Suppressor macrophage treated with lipopolysaccharide for 4 hours (primary cell): ENCODE measurements at regions not wholly inside any gene's neighbourhood (a gene's known extent, or its start where the extent isn't known, plus 50 kb on each side); places are given as distances from the start of the nearest gene placed in this dataset.

Source experiments
- DNase-seq: peaks from one replicate; pipeline ENCODE4 v3.0.0-alpha.2; 2020

DNA sequence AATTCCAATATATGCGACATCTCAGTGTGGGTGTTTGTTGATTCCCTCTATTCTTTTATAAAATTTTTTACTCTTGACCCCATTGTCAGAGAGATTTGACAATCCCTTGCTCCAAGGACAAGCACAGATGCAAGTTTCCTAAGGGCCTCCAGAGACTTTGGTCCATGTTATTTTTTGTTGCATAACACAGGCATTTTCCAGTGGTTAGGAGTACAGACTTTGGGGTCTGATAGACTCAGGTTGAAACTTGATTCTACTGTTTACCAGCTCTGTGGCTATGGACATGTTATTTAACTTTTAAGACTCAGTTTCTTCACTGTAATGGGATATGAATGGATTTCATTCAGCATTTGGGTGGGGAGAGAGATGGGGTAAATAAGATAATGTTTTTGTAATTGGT lies 361.3 kb downstream of the ENC1 start:
- DNase-seq = no peak

DNA sequence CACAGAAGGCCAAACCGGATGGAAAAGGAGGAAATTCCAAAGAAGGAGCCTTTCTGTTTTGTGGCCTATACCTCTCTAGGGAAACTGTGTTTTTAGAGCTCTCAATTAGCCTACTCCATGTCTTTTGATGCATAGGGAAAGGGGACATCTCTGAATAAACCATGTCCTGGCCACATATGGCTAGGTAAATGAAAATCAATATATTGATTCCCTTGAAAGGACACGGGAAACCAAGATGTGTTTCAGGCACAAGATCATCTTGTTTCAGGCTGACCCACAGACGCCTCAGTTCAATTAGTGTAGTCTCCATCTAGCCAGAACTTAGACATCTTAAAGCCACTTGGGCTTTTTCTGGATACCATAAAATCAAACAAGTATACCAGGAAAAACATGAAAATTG lies 363.1 kb downstream of the ENC1 start:
- no peak for DNase-seq

DNA sequence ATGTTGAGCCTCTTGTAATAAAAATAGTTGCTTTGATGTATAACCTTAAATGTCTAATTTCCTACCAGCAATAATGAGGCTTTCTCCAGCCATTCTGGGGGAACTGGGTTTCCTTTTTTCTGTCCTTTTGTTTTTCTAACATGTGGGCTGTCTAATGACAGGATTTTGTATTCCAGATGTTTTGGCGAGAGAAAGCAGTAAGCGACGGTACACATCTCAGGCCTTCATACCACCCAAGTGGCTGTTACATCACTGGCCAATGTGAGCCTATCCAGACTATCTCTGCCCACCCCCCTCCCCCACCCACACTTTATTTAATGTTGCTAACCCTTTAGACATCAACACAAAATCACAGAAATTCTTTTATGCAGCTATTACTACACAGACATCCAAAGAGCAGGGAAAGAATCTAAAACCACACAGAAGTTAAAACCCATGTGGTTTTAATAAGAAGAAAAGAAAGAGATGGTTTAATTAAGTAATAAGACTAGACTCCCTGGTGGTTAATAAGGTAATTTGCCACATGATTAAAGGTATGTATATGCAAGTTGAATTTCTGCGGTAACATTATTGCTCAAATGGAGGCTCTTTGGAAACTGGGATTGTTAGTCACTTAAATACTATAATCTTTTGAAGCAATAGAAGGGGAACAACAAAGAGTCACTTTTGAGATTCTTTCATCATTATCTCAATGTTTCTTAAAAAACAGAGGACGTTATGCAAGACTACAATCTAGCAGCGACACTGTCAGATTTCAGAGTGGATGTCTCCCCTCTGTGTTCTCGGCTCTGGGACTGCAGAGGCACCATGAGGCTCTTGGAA lies 365.1 kb downstream of the ENC1 start:
- peak; percentile 79 for DNase-seq

DNA sequence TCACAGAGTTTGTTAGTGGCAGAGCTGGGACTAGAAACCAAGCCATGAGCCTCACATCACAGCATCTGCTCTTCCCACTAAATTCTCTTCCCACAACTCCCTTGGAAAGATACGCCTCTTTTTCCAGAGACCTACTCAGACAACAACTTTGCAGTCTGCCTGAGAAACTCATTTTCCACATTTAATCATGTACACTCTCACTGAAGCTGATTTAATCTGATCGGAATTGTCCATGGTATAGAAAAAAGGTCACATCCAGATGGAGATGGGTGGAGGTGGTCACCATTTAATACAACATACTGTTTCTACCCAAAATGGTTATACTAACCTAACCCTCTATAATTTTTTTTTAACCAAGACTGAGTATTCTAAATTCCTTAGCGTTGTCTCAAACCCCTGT lies 366.2 kb downstream of the ENC1 start:
- DNase-seq = no peak

DNA sequence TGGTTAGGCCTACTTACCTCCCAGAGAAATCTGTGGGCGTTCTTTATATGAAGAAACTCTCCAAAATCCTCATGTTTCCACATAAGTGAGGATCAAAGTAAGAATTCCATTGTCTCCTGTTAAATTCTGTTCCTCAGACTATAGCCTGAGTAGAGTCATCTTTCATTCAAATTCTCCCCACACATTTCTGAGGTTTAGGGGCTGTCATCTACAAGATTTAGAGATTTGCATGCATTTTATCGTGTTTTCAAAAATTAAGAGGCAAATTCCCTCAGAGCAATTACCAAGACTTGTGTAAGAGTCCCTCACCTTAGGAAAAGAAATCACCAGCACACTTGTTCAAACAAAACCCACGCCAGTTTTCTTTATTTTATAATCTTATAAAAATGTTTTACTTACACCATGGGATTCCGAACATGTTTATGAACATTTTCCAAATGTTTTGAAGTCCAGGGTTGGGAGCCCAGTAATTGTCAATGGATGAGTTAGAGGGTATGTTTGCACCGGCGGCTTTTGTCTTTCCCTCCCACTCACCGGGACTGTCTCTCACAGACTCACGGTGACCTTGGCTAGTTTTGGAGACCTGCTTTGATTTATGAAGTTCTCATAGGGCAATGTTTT lies 367.6 kb downstream of the ENC1 start:
- DNase-seq = no peak

DNA sequence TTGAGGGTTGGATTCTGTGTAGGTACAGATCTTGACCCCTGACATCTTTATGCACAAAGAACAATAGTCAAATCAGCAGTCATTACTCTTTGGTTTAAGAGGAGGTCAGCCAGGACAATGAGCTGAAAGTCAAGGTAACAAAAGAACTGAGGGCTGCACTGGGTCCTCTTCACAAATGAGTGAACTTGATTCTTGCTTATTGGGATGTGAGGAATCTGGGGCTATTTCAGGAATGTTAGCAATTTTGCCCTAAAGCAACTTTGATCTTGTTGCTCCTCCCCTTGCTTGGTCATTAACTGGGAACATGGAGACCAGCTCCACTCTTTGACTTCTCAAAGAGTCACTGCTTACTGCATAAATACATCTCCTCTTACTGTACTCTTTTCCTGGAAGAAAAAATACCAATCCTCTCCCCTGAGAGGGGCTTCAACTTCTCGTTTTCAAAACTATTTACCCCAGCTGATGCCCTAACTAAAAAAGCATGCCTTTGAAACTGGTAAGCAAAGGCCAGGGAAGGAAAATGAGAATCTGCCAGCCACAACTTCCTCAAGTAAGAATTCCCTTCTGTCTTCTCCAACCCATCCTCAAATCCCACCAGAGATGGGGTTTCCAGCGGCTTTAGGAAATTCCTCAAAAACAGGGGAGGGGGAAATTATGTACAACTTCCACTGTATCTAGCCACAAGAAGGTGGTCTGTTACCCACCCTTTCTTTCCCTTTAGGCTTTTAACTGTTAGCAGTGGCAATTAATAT lies 368.3 kb downstream of the ENC1 start:
- no peak for DNase-seq

DNA sequence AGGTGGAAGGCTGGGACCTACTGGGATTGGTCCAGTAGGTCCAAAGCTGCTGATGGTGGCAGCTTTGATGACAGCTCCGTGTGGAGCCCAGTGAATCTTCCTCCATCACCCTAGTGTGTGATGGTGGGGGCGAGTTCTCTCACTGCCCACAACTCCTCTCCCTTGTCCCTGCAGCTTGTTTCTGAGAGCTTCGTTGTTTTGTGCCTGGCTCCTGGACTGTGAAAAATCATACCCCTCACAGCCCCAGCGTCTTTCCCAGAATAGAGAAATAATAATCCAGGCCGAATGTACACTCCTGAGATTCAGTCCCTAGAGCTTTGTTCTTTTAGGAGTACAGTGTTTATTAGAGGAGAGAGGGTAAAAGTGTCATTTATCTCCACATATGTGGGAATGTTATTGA lies 372.2 kb downstream of the ENC1 start:
- no peak for DNase-seq

DNA sequence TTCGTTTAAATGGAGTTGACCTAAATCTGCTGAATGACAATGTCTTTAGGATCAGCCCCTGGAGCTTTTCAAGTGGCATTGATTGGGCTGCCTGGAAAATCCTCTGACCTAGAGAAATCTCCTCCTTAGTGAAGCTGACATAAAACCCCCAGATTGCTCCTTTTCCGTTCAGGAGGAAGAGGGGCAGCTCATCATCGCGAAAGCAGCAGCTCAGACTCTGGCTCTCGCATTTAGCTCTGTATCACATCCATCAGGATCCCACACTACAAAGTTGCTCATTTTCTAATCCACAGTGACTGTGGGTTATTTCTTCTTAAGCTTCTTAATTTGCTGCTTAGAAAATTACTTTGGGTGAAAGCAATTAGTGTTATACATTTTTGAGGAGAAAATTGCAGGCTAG lies 373.7 kb downstream of the ENC1 start:
- DNase-seq = no peak

DNA sequence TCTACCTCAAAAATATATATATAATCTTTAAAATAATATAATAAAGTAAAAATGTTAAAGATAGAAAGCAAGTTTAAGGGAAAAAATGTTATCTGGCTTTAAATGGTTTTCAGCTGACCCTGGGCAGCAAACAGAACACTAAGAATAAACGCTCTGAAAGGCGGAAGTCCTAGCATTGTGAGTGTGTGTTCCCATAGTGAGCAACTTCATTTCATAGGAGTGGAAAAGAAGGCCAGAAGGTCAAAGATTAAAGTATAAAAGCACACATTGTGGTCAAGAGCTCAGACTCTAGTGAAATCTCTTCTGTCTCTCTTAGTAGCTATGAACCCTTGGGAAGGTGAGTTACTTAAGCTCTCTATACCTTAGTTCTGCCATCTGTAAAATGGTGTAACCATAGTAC lies 374.4 kb downstream of the ENC1 start:
- DNase-seq = no peak

DNA sequence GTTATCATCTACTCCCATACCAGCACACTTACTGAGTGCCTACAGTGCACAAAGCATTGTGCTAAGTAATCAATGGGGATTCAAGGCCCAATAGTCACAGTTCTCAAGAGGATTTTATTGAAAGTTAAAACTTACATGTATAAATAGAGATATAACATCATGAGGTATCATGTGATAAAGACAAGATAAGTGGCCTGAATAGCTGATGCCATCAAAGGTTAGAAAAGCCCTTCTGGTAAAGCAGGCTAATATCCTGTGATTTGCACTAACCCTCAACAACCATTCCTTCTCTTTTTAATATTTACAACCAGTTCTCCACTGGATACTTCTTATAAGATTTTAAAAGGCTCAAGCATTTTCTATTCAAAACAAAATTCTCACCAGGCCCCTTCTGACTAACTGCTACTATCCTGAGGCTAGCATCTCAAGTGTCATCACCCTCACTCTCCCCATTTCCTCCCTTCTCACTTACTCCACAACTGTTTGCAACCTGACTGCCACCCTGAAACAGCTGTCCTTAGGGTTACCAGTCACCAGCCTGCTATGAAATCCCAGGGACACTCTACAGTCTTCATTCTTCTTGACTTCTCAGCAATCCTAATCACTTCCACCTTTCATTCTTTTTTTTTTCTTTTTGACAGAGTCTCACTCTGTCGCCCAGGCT lies 377.9 kb downstream of the ENC1 start:
- DNase-seq = no peak

DNA sequence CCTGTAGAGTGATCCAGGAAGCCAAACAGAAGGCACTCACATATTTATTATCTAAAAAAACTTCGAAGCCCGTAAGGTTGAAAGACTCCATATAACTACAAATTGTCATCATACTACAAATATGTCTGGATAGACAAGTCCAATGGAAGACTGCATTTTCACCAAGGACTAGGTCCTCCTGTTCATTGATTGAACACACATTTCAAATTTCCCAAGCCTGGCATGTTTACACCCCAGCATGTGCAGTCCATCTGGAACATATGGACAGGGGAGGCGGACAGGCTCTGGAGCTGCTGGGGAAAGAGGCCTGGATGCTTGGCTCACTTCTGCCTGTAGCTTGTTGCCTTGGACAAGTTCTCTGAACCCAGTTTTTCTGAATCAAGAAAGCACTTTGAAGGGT lies 378.7 kb downstream of the ENC1 start:
- no peak for DNase-seq

DNA sequence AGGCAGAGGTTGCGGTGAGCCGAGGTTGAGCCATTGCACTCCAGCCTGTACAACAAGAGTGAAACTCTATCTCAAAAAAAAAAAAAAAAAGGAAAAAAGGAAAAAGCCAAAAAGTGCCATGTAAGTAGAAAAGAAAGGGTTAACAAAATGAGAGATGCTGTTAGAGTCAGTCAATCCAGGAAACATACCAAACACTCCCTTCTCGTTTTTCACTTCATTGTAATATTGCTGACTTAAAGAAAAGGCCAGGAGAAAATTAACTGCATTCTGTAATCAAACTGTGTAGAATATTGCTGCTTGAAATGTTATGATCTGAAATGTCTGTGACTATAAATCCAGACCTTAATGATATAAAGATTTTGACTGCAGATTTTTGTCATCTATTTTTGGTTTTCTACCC lies 379.1 kb downstream of the ENC1 start:
- no peak for DNase-seq

DNA sequence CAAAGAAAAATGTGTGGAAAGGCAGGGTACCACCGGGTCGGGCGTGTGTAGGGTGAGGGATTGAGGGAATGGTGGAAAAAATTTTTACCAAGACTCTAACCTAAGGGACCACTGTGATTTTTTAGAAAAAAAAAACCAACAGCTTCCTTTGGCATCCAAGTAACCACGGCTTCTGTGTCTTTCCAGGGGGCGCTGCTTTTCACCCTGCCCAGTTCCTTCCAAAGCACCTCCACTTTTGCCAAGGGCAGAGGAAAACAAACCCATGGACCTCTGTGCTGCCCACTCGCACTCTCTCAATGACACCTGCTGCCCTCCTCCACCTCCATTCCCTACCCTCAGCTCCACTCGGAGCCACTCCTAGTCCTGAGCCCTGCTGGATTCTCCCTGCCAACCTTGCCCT lies 381.0 kb downstream of the ENC1 start:
- no peak for DNase-seq

DNA sequence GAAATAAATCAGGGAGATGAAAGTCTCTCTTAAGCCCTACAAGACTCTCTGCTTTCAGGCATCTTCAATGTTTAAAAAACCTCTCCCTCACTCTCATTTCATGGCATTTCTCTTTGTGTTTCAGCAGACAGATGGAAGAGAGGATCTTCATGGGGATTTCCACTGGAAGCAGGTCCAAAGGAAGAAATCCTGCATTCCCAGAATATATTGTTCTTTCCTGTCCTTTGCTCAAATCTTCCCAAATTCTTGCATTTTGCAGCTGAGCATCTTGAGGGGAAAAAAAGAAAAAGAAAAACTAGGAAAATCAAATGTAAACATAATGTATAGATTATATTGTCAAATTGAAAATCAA lies 382.2 kb downstream of the ENC1 start:
- no peak for DNase-seq

DNA sequence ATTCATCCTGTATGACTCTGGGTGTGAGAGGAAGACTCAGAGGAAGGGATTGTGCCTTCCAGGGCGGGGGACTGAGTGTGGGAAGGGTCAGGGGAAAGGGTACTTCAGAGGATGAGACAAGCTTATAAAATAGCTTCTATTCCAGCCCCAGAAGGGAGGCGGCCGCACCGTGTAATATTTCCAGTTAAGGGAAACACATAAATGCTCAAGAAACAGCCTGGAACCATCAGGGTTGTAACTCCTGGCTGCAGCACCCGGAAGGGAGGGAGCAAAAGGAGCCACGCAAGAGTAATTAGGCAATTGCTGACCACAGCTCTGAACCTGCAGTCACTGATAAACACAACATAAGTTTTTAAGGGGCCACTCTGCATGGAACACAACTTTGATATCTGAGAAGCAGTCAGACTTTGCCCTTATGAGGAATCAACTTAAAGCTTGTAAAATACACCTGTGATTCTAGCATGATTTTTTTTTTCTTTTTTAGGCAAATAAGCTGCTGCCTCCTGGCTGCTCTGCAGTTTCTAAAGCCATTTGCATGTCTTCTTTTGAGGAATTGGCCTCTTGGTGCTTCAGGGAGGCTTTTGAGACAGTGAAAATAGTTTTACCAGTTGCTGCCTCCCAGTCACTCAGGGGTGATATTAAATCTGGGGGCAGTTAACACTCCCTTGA lies 382.7 kb downstream of the ENC1 start:
- DNase-seq = peak; percentile 38

DNA sequence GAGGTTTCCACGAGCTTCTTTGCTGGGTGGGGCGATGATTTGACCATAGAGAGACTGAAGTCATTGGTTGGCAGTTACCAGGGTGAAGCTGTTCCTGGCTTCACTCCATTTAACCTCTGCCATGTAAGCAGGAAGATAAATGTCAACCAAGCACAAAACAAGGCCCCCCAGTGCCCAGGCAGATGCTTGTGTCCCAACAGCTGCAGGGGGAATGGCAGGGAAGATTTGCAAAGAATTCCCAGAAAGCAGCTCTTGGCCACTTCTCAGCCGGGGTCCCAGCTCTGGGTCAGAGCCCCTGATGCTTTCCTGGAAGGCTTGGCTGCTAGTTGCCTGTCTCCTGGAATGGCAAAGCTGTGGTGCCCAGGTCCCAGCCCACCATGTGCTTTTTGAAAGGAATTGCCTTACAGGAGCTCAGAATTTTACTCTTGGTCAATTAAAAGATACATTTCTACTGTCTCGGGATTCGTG lies 383.4 kb downstream of the ENC1 start:
- DNase-seq = no peak

DNA sequence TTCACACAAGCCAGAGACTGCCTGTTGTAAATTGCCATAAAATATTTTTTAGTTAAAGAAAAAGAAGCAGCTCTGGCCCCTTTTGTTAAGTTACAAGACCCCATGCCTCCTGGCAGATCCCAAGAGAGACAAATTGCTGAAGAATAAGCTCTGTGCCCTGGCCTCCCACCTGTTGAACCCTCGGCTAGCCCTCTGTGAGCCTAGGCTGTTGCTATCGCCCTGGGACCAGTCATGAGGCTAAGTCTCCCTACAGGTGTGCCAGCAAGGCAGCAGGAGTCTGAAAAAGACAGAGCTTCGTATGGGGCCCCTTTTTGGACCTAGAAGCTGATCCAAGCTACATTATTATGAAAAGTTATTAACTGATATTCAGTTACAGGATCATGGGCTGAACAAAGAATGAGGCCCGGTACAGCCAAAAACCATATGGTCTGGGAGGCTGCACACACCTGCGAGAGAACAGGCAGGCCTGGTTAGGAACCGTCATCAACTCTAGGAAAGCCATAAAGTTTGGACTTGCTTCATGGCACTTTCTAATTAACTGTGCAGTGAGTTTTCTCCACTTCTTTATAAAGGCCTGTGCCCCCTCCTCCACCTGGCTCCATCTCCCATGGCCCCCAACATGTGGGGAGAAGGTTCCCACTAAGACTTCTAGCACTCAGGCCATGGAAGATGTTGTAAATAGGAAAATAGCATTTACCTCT lies 384.7 kb downstream of the ENC1 start:
- no peak for DNase-seq

DNA sequence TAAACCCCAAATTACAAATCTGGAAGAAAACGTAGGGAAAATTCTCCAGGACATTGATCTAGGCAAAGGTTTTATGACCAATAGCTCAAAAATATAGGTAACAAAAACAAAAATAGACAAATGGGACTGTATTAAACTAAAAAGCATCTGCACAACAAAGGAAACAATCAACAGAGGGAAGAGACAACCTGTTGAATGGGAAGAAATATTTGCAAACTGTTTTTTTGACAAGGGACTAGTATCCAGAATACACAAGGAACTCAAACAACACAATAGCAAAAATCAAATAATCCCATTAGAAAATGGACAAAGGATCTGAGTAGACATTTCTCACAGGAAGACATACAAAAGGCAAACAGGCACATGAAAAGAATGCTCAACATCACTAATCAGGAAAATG lies 386.3 kb downstream of the ENC1 start:
- no peak for DNase-seq

DNA sequence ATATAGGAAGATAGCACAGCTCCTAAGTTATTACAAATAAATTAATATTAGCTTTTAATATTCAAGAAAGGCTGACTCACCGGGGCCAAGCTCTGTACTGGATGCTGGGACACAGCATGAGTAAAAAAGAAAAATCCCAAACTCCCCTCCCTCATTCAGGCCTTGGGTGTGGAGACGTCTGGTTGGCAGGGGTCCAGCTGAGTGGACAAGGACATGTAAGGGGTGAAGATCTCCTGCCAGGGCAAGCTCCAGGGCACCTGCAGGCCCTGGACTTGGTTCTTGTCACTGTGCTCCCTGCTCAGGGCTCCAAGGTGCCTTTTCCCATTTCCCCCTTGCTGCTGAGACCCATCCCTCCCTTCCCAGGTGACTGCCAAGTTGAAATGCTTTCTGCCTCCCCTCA lies 388.5 kb downstream of the ENC1 start:
- no peak for DNase-seq

DNA sequence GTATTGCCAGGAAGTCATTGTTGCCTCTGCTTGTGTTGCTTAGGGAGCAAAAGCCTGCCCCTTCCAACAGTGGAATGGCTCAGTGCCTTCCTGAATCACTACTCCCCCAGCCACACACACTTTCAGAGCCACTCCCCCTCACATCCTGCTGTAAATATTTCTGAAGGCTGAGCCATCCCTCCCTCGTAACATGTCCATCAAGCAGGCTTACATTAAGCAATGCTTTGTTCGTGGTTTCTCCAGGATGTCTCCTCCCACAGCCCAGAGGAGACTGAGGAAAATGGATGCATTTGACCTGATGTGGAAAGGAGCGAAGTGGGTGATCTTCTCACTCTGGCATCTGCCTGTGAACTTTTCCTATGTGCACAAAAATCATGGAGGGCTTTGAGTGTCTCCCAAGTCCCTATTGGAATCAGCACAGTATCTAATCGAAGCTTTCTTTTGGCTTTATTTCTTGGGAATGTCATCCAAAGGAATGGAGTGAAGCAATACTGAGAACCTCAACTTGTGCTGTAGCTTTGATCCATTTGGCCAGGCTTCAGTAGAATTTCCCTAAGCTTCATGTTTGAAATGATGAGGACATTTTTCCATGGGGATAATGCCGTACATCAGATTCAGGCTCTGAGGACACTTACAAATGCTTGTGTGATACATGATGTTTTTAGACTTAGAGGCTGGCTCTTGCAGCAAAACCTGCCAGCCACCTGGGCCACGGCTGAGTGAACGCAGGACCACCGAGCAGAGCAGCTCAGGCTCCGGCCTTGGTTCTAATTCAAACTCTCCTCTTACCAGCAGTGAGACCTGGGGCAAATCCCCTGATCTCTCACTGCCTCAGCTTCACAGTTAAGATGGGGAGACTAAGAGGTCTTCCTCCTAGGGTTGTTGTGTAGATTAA lies 389.1 kb downstream of the ENC1 start:
- peak; percentile 68 for DNase-seq
